GM12878 (cell line): ENCODE measurements at regions not wholly inside any gene's neighbourhood (a gene's known extent, or its start where the extent isn't known, plus 50 kb on each side); places are given as distances from the start of the nearest gene placed in this dataset.

Experiments
- ATAC-seq: fragments of 200-7000 bp; cut with Tn5 transposase; 3 replicates; pipeline ENCODE4 v1.9.1; 2020; ENCODE audit warnings: mild to moderate bottlenecking, moderate library complexity
- BruUV-seq: library from RNA; stranded (reverse); fragments of 400-500 nt; replicated peaks from 2 replicates; lab custom pipeline; 2021; lab: Mats Ljungman, UMichigan
- CTCF ChIA-PET: fragments of 300-600 bp; sonication (Branson Sonifier 250); formaldehyde crosslinking; extraction: SDS; loops from one replicate; lab custom pipeline; 2021; ENCODE audit warnings: inconsistent platforms; lab: Yijun Ruan, JAX
- POLR2A ChIA-PET: fragments of 350-600 bp; formaldehyde crosslinking; extraction: SDS; loops from one replicate; lab custom pipeline; 2021; ENCODE audit warnings: inconsistent platforms; lab: Charles Lee
- RAD21 ChIA-PET: fragments of 300-600 bp; sonication (Branson Sonifier 250); formaldehyde crosslinking; loops from one replicate; lab custom pipeline; 2023; ENCODE audit warnings: antibody characterized with exemption; ENCODE audit not compliant: unreplicated experiment; lab: Charles Lee
- SMC1A ChIA-PET: fragments of 300-600 bp; sonication (Branson Sonifier 250); formaldehyde crosslinking; loops from one replicate; lab custom pipeline; 2023; ENCODE audit not compliant: unreplicated experiment, uncharacterized antibody; lab: Charles Lee
- DNase-seq: peaks from one replicate; pipeline ENCODE4 v3.0.0-alpha.2; 2011; ENCODE audit warnings: low read depth, low spot score
- FAIRE-seq: peaks from 3 replicates; lab custom pipeline; 2011; peaks lifted over from hg19 to GRCh38; lab: Jason Lieb, UNC
- H2AFZ ChIP-seq: 2 replicates; pipeline ENCODE4 v1.6.0; 2011; ENCODE audit warnings: low read depth, low read length, control low read depth; ENCODE audit not compliant: control insufficient read depth
- H3K27ac ChIP-seq: 2 replicates; pipeline ENCODE4 v1.5.1; 2011; ENCODE audit warnings: control low read depth; ENCODE audit not compliant: control insufficient read depth, insufficient read depth
- H3K27me3 ChIP-seq, 2 experiments: replicated peaks in 1 of 2; 2 replicates each; pipeline versions ENCODE4 v1.6.0 to v1.6.1; 2011; ENCODE audit warnings: low read length in 1 of 2; ENCODE audit not compliant: control insufficient read depth in 2 of 2, insufficient read depth in 2 of 2
- H3K36me3 ChIP-seq, 2 experiments: 2 replicates each; pipeline ENCODE4 v1.5.1; 2011; ENCODE audit warnings: low read length in 1 of 2; ENCODE audit not compliant: control insufficient read depth in 2 of 2, insufficient read depth in 2 of 2
- H3K4me1 ChIP-seq: 2 replicates; pipeline ENCODE4 v1.6.1; 2011; ENCODE audit warnings: mild to moderate bottlenecking, low read length, moderate library complexity, mixed read lengths; ENCODE audit not compliant: control insufficient read depth, insufficient read depth
- H3K4me2 ChIP-seq: 2 replicates; pipeline ENCODE4 v1.6.0; 2011; ENCODE audit warnings: control low read depth; ENCODE audit not compliant: control insufficient read depth, insufficient read depth
- H3K4me3 ChIP-seq: fragments of 200-600 bp; sonication (generic); 2 replicates; pipeline ENCODE4 v1.5.1; 2016
- H3K79me2 ChIP-seq: 2 replicates; pipeline ENCODE4 v1.6.0; 2011; ENCODE audit warnings: low read length; ENCODE audit not compliant: control insufficient read depth, insufficient read depth
- H3K9ac ChIP-seq: 2 replicates; pipeline ENCODE4 v1.8.0; 2011; ENCODE audit warnings: low read length, control low read depth, mixed read lengths; ENCODE audit not compliant: control insufficient read depth, insufficient read depth
- H3K9me3 ChIP-seq: replicated peaks from 3 replicates; pipeline ENCODE4 v1.5.1; 2011; ENCODE audit warnings: mild to moderate bottlenecking, low read length; ENCODE audit not compliant: control insufficient read depth, insufficient read depth
- H4K20me1 ChIP-seq: 2 replicates; pipeline ENCODE4 v1.6.0; 2011; ENCODE audit not compliant: control insufficient read depth, insufficient read depth
- CEBPZ ChIP-seq: fragments of 150-350 bp; IDR thresholded peaks from 2 replicates; pipeline ENCODE4 v1.6.1; 2016; ENCODE audit warnings: low read depth, low read length
- CTCF ChIP-seq, 3 experiments: IDR thresholded peaks in 2 of 3; conservative IDR thresholded peaks in 1 of 3; 2 replicates each; pipeline ENCODE4 v1.5.1; 2011; ENCODE audit warnings: low read depth in 3 of 3, low read length in 3 of 3, mild to moderate bottlenecking in 3 of 3, control low read depth in 2 of 3, moderate library complexity in 2 of 3, inconsistent platforms in 1 of 3, mixed read lengths in 1 of 3; ENCODE audit not compliant: control insufficient read depth in 2 of 3, insufficient read depth in 1 of 3; ENCODE audit errors: extremely low read depth in 1 of 3
- E4F1 ChIP-seq: fragments of 450-650 bp; IDR thresholded peaks from 2 replicates; pipeline ENCODE4 v1.6.1; 2018; ENCODE audit warnings: borderline replicate concordance, mild to moderate bottlenecking; ENCODE audit not compliant: partially characterized antibody
- GATAD2B ChIP-seq: fragments of 450-650 bp; conservative IDR thresholded peaks from 2 replicates; pipeline ENCODE4 v1.6.1; 2017; ENCODE audit warnings: low read depth, mild to moderate bottlenecking, moderate library complexity
- KDM1A ChIP-seq: fragments of 200-600 bp; sonication (generic); IDR thresholded peaks from 2 replicates; pipeline ENCODE4 v1.6.1; 2016; ENCODE audit warnings: borderline replicate concordance
- MTA3 ChIP-seq: IDR thresholded peaks from 2 replicates; pipeline ENCODE4 v1.6.1; 2012; ENCODE audit warnings: low read length, inconsistent platforms, borderline replicate concordance
- NR2F1 ChIP-seq: fragments of 450-650 bp; conservative IDR thresholded peaks from 2 replicates; pipeline ENCODE4 v1.6.1; 2017; ENCODE audit warnings: mild to moderate bottlenecking
- WGBS: methylation state at CpG from one replicate; pipeline ENCODE4 v1.1.6; 2016; ENCODE audit warnings: low lambda C conversion rate; ENCODE audit not compliant: insufficient replicate concordance, insufficient coverage; ENCODE audit errors: missing lambda C conversion rate; 5-methylcytosine and 5-hydroxymethylcytosine counted together
- in situ Hi-C: fragments of 300-500 bp; cut with MboI; formaldehyde crosslinking; loops from 9 replicates; pipeline ENCODE4 v1.14.3; 2018; ENCODE audit warnings: mixed read lengths
- intact Hi-C: fragments of 100-400 bp; cut with micrococcal nuclease; formaldehyde crosslinking; loops from one replicate; pipeline ENCODE4 v1.14.2; 2022; ENCODE audit not compliant: unreplicated experiment

GRCh38 chr4:100707786-100708185 is 190.0 kb upstream of the EMCN start:
- H4K20me1 ChIP-seq = no peaks in the 10 kb centered on the region
- ATAC-seq = no peak
- intact Hi-C loops (no loop called here), in situ Hi-C loops (no loop called here)
- TF ChIP-seq CEBPZ (no peak), KDM1A (no peak), MTA3 (no peak), NR2F1 (no peak), CTCF (IDR thresholded peaks at IDR 0.05 in 2 of 3, conservative IDR thresholded peaks at IDR 0.05 in 1 of 3; ENCODE audit: control insufficient read depth in 2 of 3, extremely low read depth in 1 of 3, insufficient read depth in 1 of 3, low read depth in 3 of 3, low read length in 3 of 3) (no peak), E4F1 (no peak), GATAD2B (no peak)
- ChIA-PET CTCF (no interaction called here), RAD21 (no interaction called here), SMC1A (no interaction called here), POLR2A (no interaction called here)
- H3K36me3 ChIP-seq = no peaks in the 10 kb centered on the region
- no peaks in the 10 kb centered on the region for H3K79me2 ChIP-seq
- H3K4me1 ChIP-seq = no peaks in the 10 kb centered on the region
- no peak overlapping the region for H3K4me2 ChIP-seq
- FAIRE-seq = no peak
- 47% methylated on average over 1 of the region's 1 CpG for whole genome bisulfite sequencing
- no peak overlapping the region for H3K4me3 ChIP-seq
- no TSS peak for BruUV-seq
- no peaks in the 10 kb centered on the region for H3K27me3 ChIP-seq
- DNase-seq = no peak
- H3K9ac ChIP-seq = no peak overlapping the region
- no peak overlapping the region for H3K27ac ChIP-seq
- H3K9me3 ChIP-seq = no peaks in the 10 kb centered on the region
- no peak overlapping the region for H2AFZ ChIP-seq
